Loucy (cell line): ENCODE measurements at regions not wholly inside any gene's neighbourhood (a gene's known extent, or its start where the extent isn't known, plus 50 kb on each side); places are given as distances from the start of the nearest gene placed in this dataset.

Experiments
- H2AFZ ChIP-seq: fragments of 200-600 bp; sonication (generic); 2 replicates; pipeline ENCODE4 v1.6.0; 2016; ENCODE audit warnings: antibody characterized with exemption, mild to moderate bottlenecking, low read length, moderate library complexity
- H3F3A ChIP-seq: fragments of 200-600 bp; 2 replicates; pipeline ENCODE4 v1.6.0; 2016; ENCODE audit warnings: antibody characterized with exemption, low read depth, mild to moderate bottlenecking
- H3K27me3 ChIP-seq: fragments of 200-600 bp; sonication (generic); 2 replicates; pipeline ENCODE4 v1.6.1; 2014; ENCODE audit warnings: low read length, mild to moderate bottlenecking; ENCODE audit not compliant: insufficient read depth, poor library complexity, severe bottlenecking
- H3K36me3 ChIP-seq: fragments of 200-600 bp; sonication (generic); 2 replicates; pipeline ENCODE4 v1.6.1; 2016; ENCODE audit warnings: low read length; ENCODE audit not compliant: insufficient read depth
- H3K4me1 ChIP-seq: fragments of 200-600 bp; sonication (generic); 2 replicates; pipeline ENCODE4 v1.5.1; 2014; ENCODE audit warnings: low read length, mild to moderate bottlenecking; ENCODE audit not compliant: insufficient read depth, poor library complexity, severe bottlenecking
- H3K4me2 ChIP-seq: fragments of 200-600 bp; sonication (generic); 2 replicates; pipeline ENCODE4 v1.6.0; 2014; ENCODE audit warnings: antibody characterized with exemption, low read length, low read depth, mild to moderate bottlenecking; ENCODE audit not compliant: poor library complexity, severe bottlenecking
- H3K4me3 ChIP-seq: fragments of 200-600 bp; sonication (generic); 2 replicates; pipeline ENCODE4 v1.5.1; 2014; ENCODE audit warnings: low read length, mild to moderate bottlenecking, mixed read lengths; ENCODE audit not compliant: poor library complexity, severe bottlenecking
- H3K79me2 ChIP-seq: fragments of 200-600 bp; sonication (generic); 2 replicates; pipeline ENCODE4 v1.6.1; 2014; ENCODE audit warnings: low read length; ENCODE audit not compliant: insufficient read depth
- H3K9ac ChIP-seq: fragments of 200-600 bp; sonication (generic); 2 replicates; pipeline ENCODE4 v1.6.0; 2014; ENCODE audit warnings: mild to moderate bottlenecking, low read depth, low read length, moderate library complexity; ENCODE audit not compliant: poor library complexity, severe bottlenecking
- H3K9me2 ChIP-seq: fragments of 200-600 bp; sonication (generic); replicated peaks from 2 replicates; pipeline ENCODE4 v1.6.1; 2016; ENCODE audit warnings: low read depth, low read length, mixed read lengths
- H3K9me3 ChIP-seq: fragments of 200-600 bp; sonication (generic); 2 replicates; pipeline ENCODE4 v1.6.1; 2014; ENCODE audit warnings: mild to moderate bottlenecking, antibody characterized with exemption, low read length, low read depth; ENCODE audit not compliant: insufficient read depth
- H4K20me1 ChIP-seq: fragments of 200-600 bp; sonication (generic); 2 replicates; pipeline ENCODE4 v1.6.0; 2014; ENCODE audit warnings: antibody characterized with exemption, low read length, mild to moderate bottlenecking; ENCODE audit not compliant: insufficient read depth, poor library complexity, severe bottlenecking
- EZH2phosphoT487 ChIP-seq: fragments of 200-600 bp; IDR thresholded peaks from 2 replicates; pipeline ENCODE4 v1.6.1; 2018; ENCODE audit warnings: antibody characterized with exemption, mild to moderate bottlenecking, moderate library complexity, borderline replicate concordance
- TF ChIP-seq, protein P1 (sequence below): fragments of 200-600 bp; sonication (generic); conservative IDR thresholded peaks from 2 replicates; pipeline ENCODE4 v1.5.1; 2014; ENCODE audit warnings: mild to moderate bottlenecking, antibody characterized with exemption, low read length

GRCh38 chr6:84870672-84871071, 106.3 kb upstream of the TBX18 start:
- Histone ChIP-seq H3K9me3 (no peaks in the 10 kb centered on the region), H3K4me2 (no peak overlapping the region), H4K20me1 (no peaks in the 10 kb centered on the region), H3K9me2 (no peaks in the 10 kb centered on the region), H3K4me3 (no peak overlapping the region), H3K4me1 (peaks cover 40% of the 10 kb centered on the region), H3K79me2 (no peaks in the 10 kb centered on the region), H2AFZ (no peak overlapping the region), H3F3A (no peaks in the 10 kb centered on the region), H3K36me3 (no peaks in the 10 kb centered on the region), H3K27me3 (no peaks in the 10 kb centered on the region), H3K9ac (no peak overlapping the region)
- TF ChIP-seq, protein P1, sequence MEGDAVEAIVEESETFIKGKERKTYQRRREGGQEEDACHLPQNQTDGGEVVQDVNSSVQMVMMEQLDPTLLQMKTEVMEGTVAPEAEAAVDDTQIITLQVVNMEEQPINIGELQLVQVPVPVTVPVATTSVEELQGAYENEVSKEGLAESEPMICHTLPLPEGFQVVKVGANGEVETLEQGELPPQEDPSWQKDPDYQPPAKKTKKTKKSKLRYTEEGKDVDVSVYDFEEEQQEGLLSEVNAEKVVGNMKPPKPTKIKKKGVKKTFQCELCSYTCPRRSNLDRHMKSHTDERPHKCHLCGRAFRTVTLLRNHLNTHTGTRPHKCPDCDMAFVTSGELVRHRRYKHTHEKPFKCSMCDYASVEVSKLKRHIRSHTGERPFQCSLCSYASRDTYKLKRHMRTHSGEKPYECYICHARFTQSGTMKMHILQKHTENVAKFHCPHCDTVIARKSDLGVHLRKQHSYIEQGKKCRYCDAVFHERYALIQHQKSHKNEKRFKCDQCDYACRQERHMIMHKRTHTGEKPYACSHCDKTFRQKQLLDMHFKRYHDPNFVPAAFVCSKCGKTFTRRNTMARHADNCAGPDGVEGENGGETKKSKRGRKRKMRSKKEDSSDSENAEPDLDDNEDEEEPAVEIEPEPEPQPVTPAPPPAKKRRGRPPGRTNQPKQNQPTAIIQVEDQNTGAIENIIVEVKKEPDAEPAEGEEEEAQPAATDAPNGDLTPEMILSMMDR: peak; percentile 35; the same call in 1 of the 2 replicates
- no peak for TF ChIP-seq EZH2phosphoT487

DNA sequence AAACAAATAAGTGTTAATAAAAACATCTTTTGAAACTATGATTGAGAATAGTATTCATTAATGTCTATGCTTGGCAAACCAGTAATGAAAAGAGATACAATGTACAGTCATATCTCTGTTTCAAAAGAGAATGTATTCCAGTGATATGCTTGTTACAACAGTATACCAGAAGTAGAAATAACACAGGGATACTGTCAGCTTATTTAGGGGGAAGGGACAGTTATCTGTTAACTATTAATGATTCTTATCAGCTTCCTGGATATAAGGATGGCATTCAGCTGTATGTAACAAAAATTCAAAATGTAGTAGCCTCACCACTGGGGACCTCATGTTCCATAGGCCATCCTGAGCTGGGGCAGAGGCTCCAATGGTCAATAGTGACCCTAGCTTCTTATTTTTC, 103.8 kb upstream of the TBX18 start:
- no peak overlapping the region for H3K4me2 ChIP-seq
- no peak overlapping the region for H2AFZ ChIP-seq
- H3K9me2 ChIP-seq: no peaks in the 10 kb centered on the region
- no peaks in the 10 kb centered on the region for H3K79me2 ChIP-seq
- H3K9me3 ChIP-seq: 0 out of 2 replicates have a peak, but pooled peaks cover 3% of the 10 kb centered on the region
- no peaks in the 10 kb centered on the region for H3F3A ChIP-seq
- peaks cover 14% of the 10 kb centered on the region for H3K4me1 ChIP-seq
- H3K36me3 ChIP-seq: no peaks in the 10 kb centered on the region
- TF ChIP-seq, protein P1: no peak
- no peak for TF ChIP-seq EZH2phosphoT487
- H3K27me3 ChIP-seq: no peaks in the 10 kb centered on the region
- no peaks in the 10 kb centered on the region for H4K20me1 ChIP-seq
- no peak overlapping the region for H3K9ac ChIP-seq
- no peak overlapping the region for H3K4me3 ChIP-seq

DNA sequence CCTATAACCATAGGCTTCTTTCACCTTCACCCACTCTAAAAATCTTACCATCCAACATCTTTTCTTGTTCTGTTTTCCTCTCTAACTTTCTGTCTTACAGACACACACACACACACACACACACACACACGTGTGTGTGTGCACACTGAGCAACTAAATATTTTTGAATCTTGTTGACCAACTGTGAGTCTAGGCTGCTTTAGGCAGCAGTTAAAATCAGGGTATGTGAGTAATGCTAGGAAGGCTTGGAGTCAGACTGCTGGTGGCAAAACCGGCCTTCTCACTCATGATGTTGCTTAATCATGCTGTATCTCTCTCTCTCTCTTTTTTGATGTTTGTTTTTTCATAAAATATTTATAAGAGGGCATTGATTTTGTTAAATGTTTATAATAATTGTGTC, 103.1 kb upstream of the TBX18 start:
- Histone ChIP-seq H4K20me1 (no peaks in the 10 kb centered on the region), H3K27me3 (no peaks in the 10 kb centered on the region), H3K36me3 (no peaks in the 10 kb centered on the region), H3F3A (no peaks in the 10 kb centered on the region), H3K9me2 (no peaks in the 10 kb centered on the region), H3K4me3 (no peak overlapping the region), H3K79me2 (no peaks in the 10 kb centered on the region), H3K4me2 (no peak overlapping the region), H2AFZ (no peak overlapping the region), H3K4me1 (peaks cover 8% of the 10 kb centered on the region), H3K9me3 (0 out of 2 replicates have a peak, but pooled peaks cover 3% of the 10 kb centered on the region), H3K9ac (no peak overlapping the region)
- TF ChIP-seq, protein P1: no peak
- TF ChIP-seq EZH2phosphoT487: no peak
